ENCODE measurements at regions not wholly inside any gene's neighbourhood (a gene's known extent, or its start where the extent isn't known, plus 50 kb on each side); places are given as distances from the start of the nearest gene placed in this dataset.

DNA sequence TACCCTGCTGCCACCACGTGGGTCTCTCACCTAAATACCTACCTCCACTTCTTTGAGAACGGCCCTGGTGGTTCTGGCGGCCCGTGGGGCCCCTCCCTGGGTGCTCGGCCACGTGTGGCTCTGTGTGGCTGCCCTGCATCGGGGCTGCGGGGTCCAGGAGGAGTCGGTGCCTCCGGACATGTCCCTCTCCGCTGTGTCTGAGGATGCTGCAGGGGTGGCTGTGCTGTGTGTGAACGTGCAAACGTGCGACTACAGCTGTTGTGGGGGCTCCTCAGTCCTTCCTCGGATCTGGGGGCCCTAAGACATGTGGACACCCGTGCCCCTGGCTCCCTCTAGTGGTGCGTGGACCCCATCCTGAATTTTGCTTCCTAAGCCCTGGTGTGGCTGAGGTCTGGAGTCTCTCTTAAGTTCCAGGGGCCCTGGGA lies 691.8 kb downstream of the QKI start:
- TF ChIP-seq, protein P1, sequence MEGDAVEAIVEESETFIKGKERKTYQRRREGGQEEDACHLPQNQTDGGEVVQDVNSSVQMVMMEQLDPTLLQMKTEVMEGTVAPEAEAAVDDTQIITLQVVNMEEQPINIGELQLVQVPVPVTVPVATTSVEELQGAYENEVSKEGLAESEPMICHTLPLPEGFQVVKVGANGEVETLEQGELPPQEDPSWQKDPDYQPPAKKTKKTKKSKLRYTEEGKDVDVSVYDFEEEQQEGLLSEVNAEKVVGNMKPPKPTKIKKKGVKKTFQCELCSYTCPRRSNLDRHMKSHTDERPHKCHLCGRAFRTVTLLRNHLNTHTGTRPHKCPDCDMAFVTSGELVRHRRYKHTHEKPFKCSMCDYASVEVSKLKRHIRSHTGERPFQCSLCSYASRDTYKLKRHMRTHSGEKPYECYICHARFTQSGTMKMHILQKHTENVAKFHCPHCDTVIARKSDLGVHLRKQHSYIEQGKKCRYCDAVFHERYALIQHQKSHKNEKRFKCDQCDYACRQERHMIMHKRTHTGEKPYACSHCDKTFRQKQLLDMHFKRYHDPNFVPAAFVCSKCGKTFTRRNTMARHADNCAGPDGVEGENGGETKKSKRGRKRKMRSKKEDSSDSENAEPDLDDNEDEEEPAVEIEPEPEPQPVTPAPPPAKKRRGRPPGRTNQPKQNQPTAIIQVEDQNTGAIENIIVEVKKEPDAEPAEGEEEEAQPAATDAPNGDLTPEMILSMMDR (IDR thresholded peaks at IDR 0.05; ENCODE audit: poor library complexity) = peak; percentile 29
- no peak for TF ChIP-seq EZH2 (IDR thresholded peaks at IDR 0.05; ENCODE audit: borderline replicate concordance)
- no peak for TF ChIP-seq EZH2phosphoT487 (IDR thresholded peaks at IDR 0.05; ENCODE audit: low read depth, severe bottlenecking, unreplicated experiment)
